D721Med (cell line): ENCODE measurements at regions not wholly inside any gene's neighbourhood (a gene's known extent, or its start where the extent isn't known, plus 50 kb on each side); places are given as distances from the start of the nearest gene placed in this dataset.
A peak's percentile ranks its signal among the peaks of the same experiment; 100 is the strongest.

Experiments
- DNase-seq: peaks from one replicate; pipeline ENCODE4 v3.0.0; 2011; ENCODE audit warnings: low spot score; ENCODE audit not compliant: insufficient read length
- FAIRE-seq: peaks from 2 replicates; lab custom pipeline; 2011; peaks lifted over from hg19 to GRCh38; lab: Jason Lieb, UNC
- CTCF ChIP-seq: IDR thresholded peaks from 2 replicates; pipeline ENCODE4 v1.5.1; 2012; ENCODE audit warnings: mild to moderate bottlenecking, control low read depth; ENCODE audit not compliant: insufficient read depth; ENCODE audit errors: missing control alignments

DNA sequence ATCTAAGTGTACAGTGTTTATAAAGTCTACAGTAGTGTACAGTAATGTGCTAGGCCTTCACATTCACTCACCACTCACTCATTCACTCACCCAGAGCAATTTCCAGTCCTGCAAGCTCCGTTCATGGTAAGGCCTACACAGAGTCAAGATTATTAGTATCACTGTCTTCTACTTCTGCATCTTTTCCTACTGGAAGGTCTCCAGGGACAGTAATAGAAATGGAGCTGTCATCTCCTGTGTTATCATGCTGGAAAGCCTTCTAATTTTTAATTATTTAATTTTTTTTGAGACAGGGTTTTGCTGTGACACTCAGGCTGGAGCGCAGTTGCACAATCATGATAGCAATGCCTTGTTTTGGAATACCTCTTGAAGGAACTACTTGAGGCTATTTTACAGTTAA lies 207.0 kb downstream of the HTR7 start:
- no peak for TF ChIP-seq CTCF
- DNase-seq, result no peak
- no peak for FAIRE-seq

DNA sequence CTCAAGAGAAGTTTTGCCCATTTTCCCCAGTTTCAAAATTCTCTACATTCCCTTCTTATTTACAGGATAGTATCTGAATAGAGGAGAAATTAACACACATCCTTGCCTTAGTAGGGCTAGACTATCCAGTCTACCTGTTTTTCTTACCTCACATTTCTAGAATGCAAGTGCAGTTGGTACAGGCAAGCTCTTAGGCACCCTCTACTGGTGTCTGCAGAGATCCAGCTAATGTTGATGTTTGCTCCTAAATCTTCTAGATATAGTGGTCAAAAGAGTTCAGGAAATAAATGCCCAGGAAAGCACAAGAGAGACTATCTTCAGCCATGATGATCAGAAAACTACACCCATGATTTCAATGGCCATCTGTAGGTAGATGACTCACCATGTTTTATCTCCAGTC lies 205.3 kb downstream of the HTR7 start:
- no peak for FAIRE-seq
- TF ChIP-seq CTCF, result peak; percentile 28

DNA sequence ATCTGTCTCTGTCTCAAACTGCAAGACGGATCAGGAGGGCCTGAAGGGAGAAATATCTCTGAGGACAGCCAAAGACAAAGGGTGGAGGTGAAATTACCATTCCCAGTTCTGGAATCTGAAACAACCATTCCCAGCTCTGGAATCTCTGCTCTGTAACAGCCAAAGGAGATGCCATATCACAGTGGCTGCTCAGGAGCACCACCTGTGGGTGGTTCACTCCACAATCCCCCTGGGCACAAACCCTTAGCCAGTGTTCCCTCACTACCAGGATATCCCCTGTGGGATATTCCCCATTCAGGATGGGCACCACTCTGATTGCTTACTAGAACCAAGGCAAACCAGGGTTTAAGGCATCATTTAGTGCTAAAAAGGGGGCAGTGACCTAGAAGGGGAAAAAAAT lies 199.0 kb downstream of the HTR7 start:
- no peak for DNase-seq
- TF ChIP-seq CTCF, result no peak
- FAIRE-seq, result no peak

More for the DNA sequence above, 205.3 kb downstream of the HTR7 start:
- DNase-seq, result no peak

DNA sequence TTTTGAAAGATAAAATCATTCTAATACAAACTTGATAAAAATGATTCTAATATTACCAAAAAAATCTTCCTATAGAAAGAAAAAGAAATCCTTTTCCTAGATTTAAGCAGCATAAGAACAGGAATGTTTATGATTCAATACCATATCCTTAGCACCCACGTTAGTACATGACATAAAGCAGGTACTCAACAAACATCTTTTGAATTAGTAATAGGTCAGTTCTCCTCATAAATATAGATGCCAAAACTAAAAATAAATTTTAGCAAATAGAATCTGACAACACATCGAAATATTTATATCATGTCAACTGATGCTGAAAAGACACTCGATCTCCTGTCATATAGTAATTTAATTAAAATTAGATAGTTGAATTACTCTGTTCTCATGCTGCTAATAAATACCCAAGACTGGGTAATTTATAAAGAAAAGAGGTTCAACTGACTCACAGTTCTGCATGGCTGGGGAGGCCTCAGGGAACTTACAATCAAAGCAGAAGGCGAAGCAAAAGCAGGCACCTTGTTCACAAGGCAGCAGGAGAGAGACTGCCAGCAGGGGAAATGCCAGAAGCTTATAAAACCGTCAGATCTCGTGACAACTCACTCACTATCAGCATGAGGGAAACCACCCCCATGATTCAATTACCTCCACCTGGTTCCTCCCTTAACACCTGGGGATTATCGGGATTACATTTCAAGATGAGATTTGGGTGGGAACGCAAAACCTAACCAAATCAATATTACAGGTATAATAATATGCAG lies 191.8 kb downstream of the HTR7 start:
- DNase-seq (no peak), FAIRE-seq (no peak)
- no peak for TF ChIP-seq CTCF

- no peak for TF ChIP-seq CTCF
- DNase-seq (no peak), FAIRE-seq (no peak)
These were observed 183.4 kb downstream of the HTR7 start for GRCh38 chr10:90674461-90674860.

DNA sequence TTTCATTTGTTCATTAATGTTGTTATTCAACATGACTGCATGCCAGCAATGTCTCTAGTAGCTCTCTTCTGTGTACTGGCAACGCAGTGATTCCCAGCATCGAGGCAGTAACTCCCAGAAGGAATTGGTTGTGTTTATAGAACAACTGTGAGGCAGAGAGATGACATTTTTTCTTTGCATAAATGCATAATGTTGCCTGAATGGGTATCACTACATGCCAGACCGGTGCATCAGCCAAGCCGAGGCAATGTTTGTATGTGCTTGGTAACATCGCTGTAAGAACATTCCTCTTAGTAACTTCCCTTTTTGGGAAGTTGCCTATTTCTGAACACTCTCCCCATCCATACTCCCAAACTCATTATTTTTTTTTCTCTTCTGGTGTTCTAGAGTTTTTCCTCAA lies 182.9 kb downstream of the HTR7 start:
- no peak for TF ChIP-seq CTCF
- FAIRE-seq, result no peak
- no peak for DNase-seq

- DNase-seq (no peak), FAIRE-seq (no peak)
- no peak for TF ChIP-seq CTCF
These were observed 182.2 kb downstream of the HTR7 start for GRCh38 chr10:90675621-90676020.
